PC-3 (cell line): ENCODE measurements at regions not wholly inside any gene's neighbourhood (a gene's known extent, or its start where the extent isn't known, plus 50 kb on each side); places are given as distances from the start of the nearest gene placed in this dataset.

Experiments
- ATAC-seq: fragments of 200-7000 bp; cut with Tn5 transposase; 2 replicates; pipeline ENCODE4 v1.9.1; 2020; ENCODE audit warnings: mild to moderate bottlenecking, moderate library complexity
- BruUV-seq: library from RNA; stranded (reverse); fragments of 400-500 nt; replicated peaks from 2 replicates; lab custom pipeline; 2021; lab: Mats Ljungman, UMichigan
- CTCF ChIA-PET: fragments of 300-600 bp; sonication (Branson Sonifier 250); formaldehyde crosslinking; loops from one replicate; lab custom pipeline; 2022; ENCODE audit warnings: antibody characterized with exemption; lab: Charles Lee
- POLR2A ChIA-PET: fragments of 300-600 bp; sonication (Branson Sonifier 250); formaldehyde crosslinking; loops from one replicate; lab custom pipeline; 2022; ENCODE audit warnings: antibody characterized with exemption; ENCODE audit not compliant: unreplicated experiment; lab: Charles Lee
- DNase-seq: peaks from one replicate; pipeline ENCODE4 v3.0.0-alpha.2; 2015
- H2AFZ ChIP-seq: fragments of 300-600 bp; sonication (generic); 2 replicates; pipeline ENCODE4 v1.6.0; 2016; ENCODE audit warnings: antibody characterized with exemption, low read length
- H3F3A ChIP-seq: fragments of 300-600 bp; sonication (generic); one replicate; pipeline ENCODE4 v1.6.0; 2017; ENCODE audit warnings: antibody characterized with exemption, low read length, control low read depth, mild to moderate bottlenecking; ENCODE audit not compliant: unreplicated experiment
- H3K27ac ChIP-seq: fragments of 300-600 bp; sonication (generic); 2 replicates; pipeline ENCODE4 v1.5.1; 2016; ENCODE audit warnings: mild to moderate bottlenecking, low read length
- H3K27me3 ChIP-seq: fragments of 300-600 bp; sonication (generic); 2 replicates; pipeline ENCODE4 v1.6.1; 2016; ENCODE audit warnings: low read length, mixed read lengths
- H3K36me3 ChIP-seq: fragments of 300-600 bp; sonication (generic); 2 replicates; pipeline ENCODE4 v1.6.1; 2016; ENCODE audit warnings: low read depth, mixed run types, low read length, mixed read lengths
- H3K4me1 ChIP-seq: fragments of 300-600 bp; sonication (generic); 2 replicates; pipeline ENCODE4 v1.5.1; 2016; ENCODE audit warnings: low read length; ENCODE audit not compliant: insufficient read depth
- H3K4me2 ChIP-seq: fragments of 300-600 bp; sonication (generic); 2 replicates; pipeline ENCODE4 v1.6.0; 2016; ENCODE audit warnings: low read length
- H3K4me3 ChIP-seq: fragments of 300-600 bp; sonication (generic); 2 replicates; pipeline ENCODE4 v1.5.1; 2016; ENCODE audit warnings: mild to moderate bottlenecking, low read length, mixed read lengths
- H3K79me2 ChIP-seq: fragments of 300-600 bp; sonication (generic); 2 replicates; pipeline ENCODE4 v1.6.1; 2017; ENCODE audit warnings: low read length, mixed read lengths
- H3K9ac ChIP-seq: fragments of 300-600 bp; sonication (generic); 2 replicates; pipeline ENCODE4 v1.6.0; 2016; ENCODE audit warnings: mild to moderate bottlenecking, low read length
- H3K9me2 ChIP-seq: fragments of 300-600 bp; sonication (generic); replicated peaks from 2 replicates; pipeline ENCODE4 v1.6.1; 2016; ENCODE audit warnings: mixed run types, low read length, mixed read lengths
- H3K9me3 ChIP-seq: fragments of 300-600 bp; sonication (generic); 2 replicates; pipeline ENCODE4 v1.6.1; 2016; ENCODE audit warnings: low read length, mixed read lengths
- H4K20me1 ChIP-seq: fragments of 300-600 bp; sonication (generic); 2 replicates; pipeline ENCODE4 v1.6.1; 2016; ENCODE audit warnings: low read length, mixed read lengths
- EZH2 ChIP-seq: fragments of 300-600 bp; sonication (generic); IDR thresholded peaks from one replicate; pipeline ENCODE4 v1.6.1; 2017; ENCODE audit warnings: antibody characterized with exemption, mild to moderate bottlenecking, low read length; ENCODE audit not compliant: unreplicated experiment
- EZH2phosphoT487 ChIP-seq: fragments of 300-600 bp; sonication (generic); IDR thresholded peaks from 2 replicates; pipeline ENCODE4 v1.6.1; 2018; ENCODE audit warnings: mild to moderate bottlenecking, antibody characterized with exemption, low read length, borderline replicate concordance
- intact Hi-C: fragments of 100-400 bp; cut with micrococcal nuclease; formaldehyde crosslinking; loops from 2 replicates; pipeline ENCODE4 v1.9.0; 2023
- TF ChIP-seq, protein P1 (sequence below): fragments of 300-600 bp; sonication (generic); conservative IDR thresholded peaks from 2 replicates; pipeline ENCODE4 v1.5.1; 2017; ENCODE audit warnings: antibody characterized with exemption, low read depth, mild to moderate bottlenecking, low read length

DNA sequence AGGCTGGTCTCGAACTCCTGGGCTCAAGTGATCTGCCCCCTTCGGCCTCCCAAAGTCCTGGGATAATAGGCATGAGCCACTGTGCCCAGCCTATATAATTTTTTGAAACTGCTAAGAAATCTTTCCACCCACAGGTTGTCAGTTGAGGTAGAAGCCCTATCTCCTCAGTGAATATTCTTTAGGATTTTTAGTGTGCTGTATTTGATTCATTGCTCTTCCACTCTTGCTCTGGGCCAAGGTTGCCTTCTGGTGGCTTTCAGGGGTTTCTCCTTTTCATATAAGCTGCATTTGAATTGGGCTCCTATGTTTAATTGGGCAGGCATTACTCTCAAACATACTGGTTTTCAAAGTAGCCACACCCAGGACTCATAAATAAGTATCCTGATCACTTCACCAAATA is 931.2 kb downstream of the GATA3 start:
- Histone ChIP-seq H3K9me3 (no peaks in the 10 kb centered on the region), H3K27ac (no peak overlapping the region), H3K9ac (no peak overlapping the region), H3K4me1 (no peaks in the 10 kb centered on the region), H3K79me2 (no peaks in the 10 kb centered on the region), H3F3A (no peaks in the 10 kb centered on the region), H3K4me2 (no peak overlapping the region), H3K27me3 (peaks cover 21% of the 10 kb centered on the region; the same call in 1 of the 2 replicates), H4K20me1 (no peaks in the 10 kb centered on the region), H2AFZ (no peak overlapping the region), H3K36me3 (no peaks in the 10 kb centered on the region), H3K4me3 (no peak overlapping the region), H3K9me2 (no peaks in the 10 kb centered on the region)
- TF ChIP-seq EZH2, result no peak
- no peak for TF ChIP-seq EZH2phosphoT487
- TF ChIP-seq, protein P1, sequence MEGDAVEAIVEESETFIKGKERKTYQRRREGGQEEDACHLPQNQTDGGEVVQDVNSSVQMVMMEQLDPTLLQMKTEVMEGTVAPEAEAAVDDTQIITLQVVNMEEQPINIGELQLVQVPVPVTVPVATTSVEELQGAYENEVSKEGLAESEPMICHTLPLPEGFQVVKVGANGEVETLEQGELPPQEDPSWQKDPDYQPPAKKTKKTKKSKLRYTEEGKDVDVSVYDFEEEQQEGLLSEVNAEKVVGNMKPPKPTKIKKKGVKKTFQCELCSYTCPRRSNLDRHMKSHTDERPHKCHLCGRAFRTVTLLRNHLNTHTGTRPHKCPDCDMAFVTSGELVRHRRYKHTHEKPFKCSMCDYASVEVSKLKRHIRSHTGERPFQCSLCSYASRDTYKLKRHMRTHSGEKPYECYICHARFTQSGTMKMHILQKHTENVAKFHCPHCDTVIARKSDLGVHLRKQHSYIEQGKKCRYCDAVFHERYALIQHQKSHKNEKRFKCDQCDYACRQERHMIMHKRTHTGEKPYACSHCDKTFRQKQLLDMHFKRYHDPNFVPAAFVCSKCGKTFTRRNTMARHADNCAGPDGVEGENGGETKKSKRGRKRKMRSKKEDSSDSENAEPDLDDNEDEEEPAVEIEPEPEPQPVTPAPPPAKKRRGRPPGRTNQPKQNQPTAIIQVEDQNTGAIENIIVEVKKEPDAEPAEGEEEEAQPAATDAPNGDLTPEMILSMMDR, result no peak
- DNase-seq (no peak), ATAC-seq (no peak)
- intact Hi-C loops, result no loop called here
- POLR2A ChIA-PET, result no interaction called here
- CTCF ChIA-PET, result no interaction called here
- no TSS peak for BruUV-seq

DNA sequence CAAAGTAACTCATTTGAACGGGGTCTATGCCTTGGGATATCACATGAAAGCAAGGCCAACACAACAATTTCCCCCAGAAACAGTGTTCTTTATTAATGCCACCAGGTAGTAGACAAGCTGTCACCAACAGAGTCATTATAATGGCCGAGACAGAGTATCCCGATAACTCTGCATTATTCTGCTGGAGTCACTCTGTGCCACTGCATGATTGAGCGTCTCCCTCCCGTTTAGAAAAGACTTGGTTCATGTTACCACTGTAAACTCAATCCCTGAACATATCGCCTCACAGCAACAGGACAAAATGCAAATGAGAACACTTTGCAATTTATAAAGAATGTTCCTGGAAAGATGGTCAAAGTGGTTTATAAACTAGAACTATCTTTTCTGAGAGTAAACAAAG is 932.5 kb downstream of the GATA3 start:
- Histone ChIP-seq H3K27ac (no peak overlapping the region), H2AFZ (no peak overlapping the region), H3K9ac (no peak overlapping the region), H3K9me3 (no peaks in the 10 kb centered on the region), H3K79me2 (no peaks in the 10 kb centered on the region), H3K4me3 (no peak overlapping the region), H3K36me3 (no peaks in the 10 kb centered on the region), H3K9me2 (no peaks in the 10 kb centered on the region), H3K4me1 (no peaks in the 10 kb centered on the region), H4K20me1 (no peaks in the 10 kb centered on the region), H3F3A (no peaks in the 10 kb centered on the region), H3K4me2 (no peak overlapping the region), H3K27me3 (0 out of 2 replicates have a peak, but pooled peaks cover 12% of the 10 kb centered on the region)
- TF ChIP-seq EZH2phosphoT487 (no peak), EZH2 (no peak)
- TF ChIP-seq, protein P1, result no peak
- intact Hi-C loops, result no loop called here
- no peak for ATAC-seq
- ChIA-PET POLR2A (no interaction called here), CTCF (no interaction called here)
- BruUV-seq, result no TSS peak
- no peak for DNase-seq

DNA sequence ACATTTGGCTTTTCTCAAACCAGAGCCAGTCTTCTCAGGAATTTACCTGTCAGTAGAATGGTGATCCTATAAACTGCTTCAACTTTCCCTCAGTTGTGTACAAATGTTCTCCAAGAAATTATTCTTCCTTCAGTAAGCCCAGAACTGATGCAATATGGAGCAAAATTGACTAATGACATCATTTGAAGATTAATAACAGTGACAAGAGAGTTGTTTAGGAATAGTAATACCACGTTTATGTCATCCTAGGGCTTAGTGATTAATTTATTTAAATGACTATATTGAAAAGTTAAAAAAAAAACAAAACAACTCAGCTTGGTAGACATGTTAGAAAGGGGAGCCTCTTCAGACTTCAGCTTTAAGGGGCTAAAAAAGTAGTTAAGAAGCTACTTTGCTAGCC is 933.2 kb downstream of the GATA3 start:
- Histone ChIP-seq H4K20me1 (no peaks in the 10 kb centered on the region), H3K4me3 (no peak overlapping the region), H3K9me3 (no peaks in the 10 kb centered on the region), H3K4me2 (no peak overlapping the region), H3K36me3 (no peaks in the 10 kb centered on the region), H3K9me2 (no peaks in the 10 kb centered on the region), H3K27ac (no peak overlapping the region), H3F3A (no peaks in the 10 kb centered on the region), H3K9ac (no peak overlapping the region), H3K79me2 (no peaks in the 10 kb centered on the region), H2AFZ (no peak overlapping the region), H3K27me3 (0 out of 2 replicates have a peak, but pooled peaks cover 12% of the 10 kb centered on the region), H3K4me1 (no peaks in the 10 kb centered on the region)
- ATAC-seq (no peak), DNase-seq (no peak)
- intact Hi-C loops, result no loop called here
- TF ChIP-seq EZH2, result no peak
- ChIA-PET CTCF (no interaction called here), POLR2A (no interaction called here)
- BruUV-seq, result no TSS peak
